RWPE2 (cell line): ENCODE measurements at regions not wholly inside any gene's neighbourhood (a gene's known extent, or its start where the extent isn't known, plus 50 kb on each side); places are given as distances from the start of the nearest gene placed in this dataset.

Experiments used
- ATAC-seq: fragments of 200-7000 bp; cut with Tn5 transposase; 3 replicates; pipeline ENCODE4 v1.9.1; 2021; ENCODE audit warnings: low read depth
- DNase-seq: peaks from one replicate; pipeline ENCODE4 v3.0.0-alpha.2; 2020; ENCODE audit warnings: low spot score
- H3K27ac ChIP-seq: fragments of 450-650 bp; 2 replicates; pipeline ENCODE4 v1.5.1; 2017; ENCODE audit warnings: mild to moderate bottlenecking; ENCODE audit not compliant: poor library complexity, severe bottlenecking
- H3K27me3 ChIP-seq: fragments of 250-450 bp; sonication (Bioruptor Pico); 2 replicates; pipeline ENCODE4 v1.5.1; 2021; ENCODE audit warnings: mild to moderate bottlenecking, moderate library complexity; ENCODE audit not compliant: insufficient read depth, poor library complexity, severe bottlenecking
- H3K36me3 ChIP-seq: fragments of 250-450 bp; sonication (Bioruptor Pico); 2 replicates; pipeline ENCODE4 v1.5.1; 2020; ENCODE audit warnings: low read depth, mild to moderate bottlenecking, moderate library complexity
- H3K4me1 ChIP-seq: fragments of 250-450 bp; sonication (Bioruptor Pico); 2 replicates; pipeline ENCODE4 v1.5.1; 2021; ENCODE audit warnings: mild to moderate bottlenecking, moderate library complexity; ENCODE audit not compliant: insufficient read depth, poor library complexity, severe bottlenecking
- H3K4me3 ChIP-seq: fragments of 250-450 bp; sonication (Bioruptor Pico); 2 replicates; pipeline ENCODE4 v1.5.1; 2021; ENCODE audit warnings: mild to moderate bottlenecking, moderate library complexity; ENCODE audit not compliant: severe bottlenecking
- H3K9me3 ChIP-seq: fragments of 250-450 bp; sonication (Bioruptor Pico); 2 replicates; pipeline ENCODE4 v1.5.1; 2021; ENCODE audit warnings: mild to moderate bottlenecking, moderate library complexity; ENCODE audit not compliant: severe bottlenecking
- CTCF ChIP-seq: fragments of 450-650 bp; IDR thresholded peaks from one replicate; pipeline ENCODE4 v1.5.1; 2017; ENCODE audit warnings: mild to moderate bottlenecking, moderate library complexity; ENCODE audit not compliant: poor library complexity, severe bottlenecking

- no peak for TF ChIP-seq CTCF
- no peaks in the 10 kb centered on the region for H3K36me3 ChIP-seq
Observed at GRCh38 chr4:189053621-189054020, 887.1 kb upstream of the FRG1 start.

GRCh38 chr4:189060104-189060503 is 880.6 kb upstream of the FRG1 start:
- Histone ChIP-seq H3K27me3 (no peaks in the 10 kb centered on the region), H3K4me1 (no peaks in the 10 kb centered on the region), H3K9me3 (peaks cover 4% of the 10 kb centered on the region), H3K27ac (no peak overlapping the region), H3K4me3 (no peak overlapping the region), H3K36me3 (no peaks in the 10 kb centered on the region)
- TF ChIP-seq CTCF: no peak
- ATAC-seq (no peak), DNase-seq (no peak)

More at GRCh38 chr4:189053621-189054020, 887.1 kb upstream of the FRG1 start:
- no peaks in the 10 kb centered on the region for H3K4me1 ChIP-seq
- ATAC-seq: no peak
- H3K27ac ChIP-seq: no peak overlapping the region
- H3K27me3 ChIP-seq: peaks cover 4% of the 10 kb centered on the region
- H3K4me3 ChIP-seq: no peak overlapping the region
- no peaks in the 10 kb centered on the region for H3K9me3 ChIP-seq
- no peak for DNase-seq

- ATAC-seq (no peak), DNase-seq (no peak)
- peaks cover 4% of the 10 kb centered on the region for H3K9me3 ChIP-seq
- TF ChIP-seq CTCF: no peak
- H3K4me1 ChIP-seq: no peaks in the 10 kb centered on the region
- no peaks in the 10 kb centered on the region for H3K27me3 ChIP-seq
- no peak overlapping the region for H3K27ac ChIP-seq
- no peaks in the 10 kb centered on the region for H3K36me3 ChIP-seq
- H3K4me3 ChIP-seq: no peak overlapping the region
Observed at GRCh38 chr4:189062047-189062820, 878.4 kb upstream of the FRG1 start.

- Histone ChIP-seq H3K9me3 (no peaks in the 10 kb centered on the region), H3K36me3 (no peaks in the 10 kb centered on the region), H3K27me3 (no peaks in the 10 kb centered on the region), H3K4me3 (no peak overlapping the region), H3K4me1 (peaks cover 8% of the 10 kb centered on the region), H3K27ac (peak overlapping the region; percentile 34)
- DNase-seq (no peak), ATAC-seq (peak; percentile 74)
- no peak for TF ChIP-seq CTCF
Observed at GRCh38 chr4:189069772-189070171, 870.9 kb upstream of the FRG1 start.

- Histone ChIP-seq H3K9me3 (no peaks in the 10 kb centered on the region), H3K4me3 (no peak overlapping the region), H3K4me1 (peaks cover 8% of the 10 kb centered on the region), H3K27ac (no peak overlapping the region), H3K27me3 (no peaks in the 10 kb centered on the region), H3K36me3 (no peaks in the 10 kb centered on the region)
- ATAC-seq: no peak
- no peak for TF ChIP-seq CTCF
- no peak for DNase-seq
Observed at GRCh38 chr4:189071241-189071640, 869.4 kb upstream of the FRG1 start.
